ENCODE measurements at regions not wholly inside any gene's neighbourhood (a gene's known extent, or its start where the extent isn't known, plus 50 kb on each side); places are given as distances from the start of the nearest gene placed in this dataset.
"Not testable (repeated sequence)": the region's sequence is repeated elsewhere in the genome, so short reads cannot be mapped to it uniquely, and the experiment has no call there.

DNA sequence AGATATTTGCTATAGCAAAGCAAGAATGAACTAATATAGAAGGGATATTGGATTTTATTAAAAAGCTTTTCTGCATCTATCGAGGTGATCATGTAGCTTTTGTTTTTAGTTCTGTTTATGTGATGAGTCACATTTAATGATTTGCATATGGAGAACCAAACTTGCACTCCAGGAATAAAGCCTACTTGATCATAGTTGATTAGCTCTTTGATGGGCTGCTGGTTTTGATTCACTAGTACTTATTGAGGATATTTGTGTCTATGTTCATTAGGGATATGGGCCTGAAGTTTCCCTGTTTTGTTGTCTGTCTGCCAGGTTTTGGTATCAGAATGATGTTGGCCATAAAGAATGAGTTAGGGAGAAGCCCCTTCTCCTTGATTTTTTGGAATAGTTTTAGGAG lies 310.7 kb downstream of the ARPP21 start:
- DNase-seq = no peak

DNA sequence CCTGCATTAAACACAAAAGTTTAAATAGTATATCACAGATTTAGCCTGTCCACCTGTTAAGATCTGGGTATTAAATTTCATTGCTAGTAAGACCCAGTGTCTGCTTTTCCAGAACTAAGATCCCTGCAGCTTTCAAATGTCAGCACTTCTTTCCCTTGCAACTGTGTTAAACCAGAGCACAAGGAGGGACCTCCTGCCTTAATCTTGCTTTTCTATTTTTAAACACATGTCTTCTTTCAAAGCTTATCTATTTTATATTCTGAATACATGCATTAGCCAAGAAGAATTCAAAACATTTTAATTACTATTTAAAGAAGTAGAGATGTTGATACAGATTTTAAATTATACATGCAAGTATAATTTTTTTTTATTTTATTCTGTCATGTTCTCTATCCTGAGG lies 315.1 kb downstream of the ARPP21 start:
- no peak for DNase-seq

DNA sequence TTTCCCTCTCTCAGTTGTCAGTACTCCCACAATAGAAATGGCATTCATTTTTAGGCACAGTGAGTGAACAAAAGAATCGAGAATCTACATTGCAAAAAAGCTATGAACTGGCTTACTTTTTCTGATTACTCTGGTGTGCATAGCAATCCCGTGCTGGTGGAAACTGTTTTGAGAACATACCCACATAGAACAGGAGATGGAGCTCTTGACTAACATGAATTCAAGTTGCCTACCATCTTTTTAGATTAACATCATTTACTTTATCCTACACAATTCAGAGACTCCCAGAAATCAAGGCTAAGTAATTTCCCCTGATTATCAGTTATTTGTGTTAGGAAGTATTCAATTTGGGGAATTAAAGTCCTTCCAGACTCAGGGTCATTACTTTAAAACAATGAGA lies 326.6 kb downstream of the ARPP21 start:
- no peak for DNase-seq

DNA sequence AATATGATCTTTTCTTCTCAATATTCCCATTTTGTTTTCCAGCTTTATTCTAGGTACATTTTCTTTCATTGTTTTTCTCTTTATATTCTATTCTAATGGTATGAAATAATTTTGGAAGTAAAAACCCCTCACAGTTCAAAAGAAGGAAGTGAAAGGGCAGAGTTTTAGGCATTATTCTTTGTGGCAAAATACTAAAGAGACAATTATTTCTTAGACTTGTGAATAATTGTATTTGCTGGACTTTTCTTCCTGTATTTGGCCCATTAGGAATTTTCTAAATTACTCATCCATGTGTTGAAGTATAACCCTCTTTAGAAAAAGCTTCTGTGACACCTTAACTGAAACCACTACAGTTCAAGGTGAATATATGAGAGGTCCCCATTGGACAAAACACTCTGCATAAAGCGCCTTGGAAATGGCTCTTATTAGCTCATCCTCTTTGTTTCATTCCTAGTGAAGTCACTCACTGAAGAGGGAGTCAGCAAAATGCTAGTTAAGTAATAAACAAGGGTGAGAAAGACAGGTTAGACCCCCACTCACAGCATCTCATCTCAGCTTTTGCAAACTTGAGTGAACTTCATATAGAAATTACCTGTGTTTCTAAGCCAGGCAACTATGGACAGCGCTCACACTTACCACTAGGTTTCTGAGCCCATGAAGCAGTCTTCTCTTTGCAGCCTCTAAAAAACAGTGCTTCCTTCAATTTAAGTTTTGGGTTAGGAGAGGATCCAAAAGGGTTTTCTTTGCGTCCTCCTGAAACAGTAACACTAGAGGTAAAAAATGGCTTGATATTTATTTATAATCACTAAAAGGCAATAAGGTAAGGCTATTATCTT lies 327.5 kb downstream of the ARPP21 start:
- DNase-seq = no peak

DNA sequence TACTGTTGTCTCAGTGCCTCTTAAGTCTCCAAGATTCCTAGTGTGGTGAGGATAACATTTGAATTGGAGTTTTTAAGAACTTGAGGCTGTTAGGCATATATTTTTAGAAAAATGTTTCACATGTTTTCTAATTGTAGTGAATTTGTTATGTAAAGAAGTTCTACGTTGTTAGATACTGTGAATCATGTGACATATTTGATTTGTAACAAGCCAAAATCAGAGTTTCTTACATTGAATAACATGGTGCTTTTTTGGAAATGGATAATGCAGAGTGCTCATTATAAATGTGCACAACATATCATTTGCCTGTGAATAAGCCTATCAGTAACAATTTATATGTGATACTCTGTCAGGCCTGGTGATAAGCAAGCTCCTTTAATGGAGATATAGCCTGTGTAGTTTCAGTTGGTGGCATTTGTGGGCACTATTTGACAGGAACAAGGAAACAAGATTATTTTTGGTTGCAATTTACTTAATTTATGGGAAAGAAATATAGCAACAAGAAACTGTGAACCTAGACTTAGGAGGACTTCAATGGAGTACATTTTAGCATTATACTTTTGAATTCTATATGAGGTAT lies 328.8 kb downstream of the ARPP21 start:
- no peak for DNase-seq

DNA sequence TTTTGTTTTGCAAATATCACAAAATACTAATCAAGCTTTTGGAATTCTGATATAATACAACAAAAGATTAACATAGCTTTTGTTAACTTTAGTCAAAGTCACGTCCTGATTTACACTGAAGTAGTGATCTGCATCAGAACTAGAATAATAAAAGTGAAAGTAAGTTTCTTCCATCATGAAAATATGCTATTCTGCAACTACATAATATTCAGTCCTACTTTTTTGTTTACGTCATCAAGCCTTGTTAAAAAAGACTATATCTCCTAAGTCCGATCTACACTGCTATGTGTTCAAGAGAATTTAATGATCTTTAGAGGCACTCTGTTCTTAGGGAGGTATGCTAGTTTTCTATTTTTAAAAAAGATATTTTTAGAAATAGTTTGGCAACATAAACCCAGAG lies 330.1 kb downstream of the ARPP21 start:
- no peak for DNase-seq

DNA sequence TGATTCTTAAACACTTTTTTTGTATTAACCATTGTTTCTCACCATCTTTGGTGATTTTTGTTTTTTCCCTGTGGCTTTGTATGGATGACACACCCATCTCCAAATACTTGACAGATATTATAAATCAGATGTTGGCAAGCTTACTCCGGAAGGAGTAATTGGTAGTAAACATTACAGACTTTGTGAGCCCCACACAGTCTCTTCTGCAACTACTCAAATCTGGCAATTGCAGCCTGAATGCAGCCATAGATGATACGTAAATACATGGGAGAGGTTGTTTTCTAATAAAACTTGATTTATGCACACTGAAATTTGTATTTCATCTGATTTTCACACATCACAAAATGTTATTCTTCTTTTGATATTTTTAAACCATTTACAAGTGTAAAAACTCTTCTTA lies 331.5 kb downstream of the ARPP21 start:
- DNase-seq = no peak

DNA sequence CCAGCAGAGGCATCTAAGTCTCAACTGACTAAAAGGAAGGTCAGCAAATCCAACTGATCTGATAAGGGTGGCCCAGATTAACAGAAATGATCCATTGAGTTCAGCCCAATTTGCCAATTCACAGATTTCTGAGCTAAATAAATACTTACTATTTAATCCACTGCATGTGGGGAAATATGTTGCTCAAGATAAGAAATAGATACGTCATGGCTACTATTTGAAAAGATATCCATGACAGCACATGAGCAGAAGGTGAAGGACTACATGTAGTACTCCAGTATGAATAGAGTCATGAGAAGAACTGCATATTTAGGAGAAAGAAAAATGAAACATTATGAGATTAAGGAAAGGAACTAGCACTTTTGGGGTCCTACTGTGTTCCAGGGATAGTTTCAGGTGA lies 332.4 kb downstream of the ARPP21 start:
- DNase-seq = no peak

DNA sequence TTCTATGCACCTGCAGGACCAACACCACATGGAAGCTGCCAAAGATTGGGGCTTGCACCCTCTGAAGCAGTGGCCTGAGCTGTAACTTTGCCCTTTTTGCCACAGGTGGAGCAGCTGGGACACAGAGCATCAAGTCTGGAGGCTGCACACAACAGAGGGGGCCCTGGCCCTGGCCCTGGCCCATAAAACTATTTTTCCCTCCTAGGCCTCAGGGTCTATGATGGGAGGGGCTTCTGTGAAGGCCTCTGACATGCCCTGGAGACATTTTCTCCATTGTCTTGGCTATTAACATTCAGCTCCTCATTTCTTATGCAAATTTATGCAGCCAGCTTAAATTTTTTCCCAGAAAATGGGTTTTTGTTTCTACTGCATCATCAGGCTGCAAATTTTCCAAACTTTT lies 335.5 kb downstream of the ARPP21 start:
- no peak for DNase-seq

DNA sequence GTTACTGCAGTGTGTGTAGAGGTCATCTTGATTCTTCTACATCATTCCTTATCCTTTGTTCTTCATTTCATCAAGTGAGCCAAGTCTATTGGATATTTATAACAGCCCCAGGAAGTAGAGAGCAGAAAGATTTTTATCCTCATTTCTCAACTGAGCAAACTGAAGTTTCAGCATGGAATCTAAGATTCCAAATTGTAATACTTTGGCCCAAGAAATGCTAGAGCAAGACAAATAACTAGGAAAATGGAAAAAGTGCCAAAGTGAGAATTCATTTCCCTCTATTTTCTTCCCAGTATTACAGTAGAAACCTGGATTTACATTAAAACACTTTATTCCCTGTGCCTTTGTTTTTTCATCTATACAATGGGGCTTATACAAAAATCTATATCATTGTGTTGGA lies 346.8 kb downstream of the ARPP21 start:
- no peak for DNase-seq

DNA sequence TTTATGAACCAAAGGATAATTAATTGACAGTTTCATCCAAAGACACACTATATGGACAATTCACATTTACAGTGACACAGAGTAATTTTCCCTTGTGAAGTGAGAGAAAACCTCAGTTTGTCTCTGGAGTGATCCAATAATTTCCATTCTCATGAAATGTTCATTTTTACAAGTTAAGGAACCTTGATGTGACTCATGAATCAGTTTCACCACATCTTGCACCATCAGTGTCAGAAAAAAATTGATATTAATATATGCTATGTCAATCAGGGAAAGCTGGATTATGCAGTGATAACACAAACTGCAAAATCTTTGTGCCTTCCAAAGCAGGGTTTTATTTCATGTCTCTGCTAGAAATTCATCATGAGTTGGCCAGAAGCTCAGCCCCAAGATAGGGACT lies 348.1 kb downstream of the ARPP21 start:
- DNase-seq = no peak

DNA sequence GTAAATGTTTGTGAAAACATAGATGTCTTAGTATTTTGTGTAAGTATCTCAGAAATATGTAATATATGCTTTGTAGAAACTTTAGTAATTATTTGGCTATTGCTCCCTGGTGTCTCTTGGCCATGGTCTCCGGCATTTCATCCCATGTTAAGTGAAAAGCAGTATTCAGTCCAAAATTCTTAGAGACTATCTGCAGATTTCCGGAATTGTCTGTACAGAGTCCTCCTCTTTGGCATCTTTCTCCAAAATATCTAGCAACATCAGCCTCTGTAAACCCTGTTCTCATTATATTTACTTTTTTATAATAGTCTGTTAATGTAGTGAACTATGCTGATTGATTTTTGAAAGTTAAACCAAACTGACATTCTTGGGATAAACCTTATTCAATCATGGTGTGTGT lies 352.7 kb downstream of the ARPP21 start:
- no peak for DNase-seq

DNA sequence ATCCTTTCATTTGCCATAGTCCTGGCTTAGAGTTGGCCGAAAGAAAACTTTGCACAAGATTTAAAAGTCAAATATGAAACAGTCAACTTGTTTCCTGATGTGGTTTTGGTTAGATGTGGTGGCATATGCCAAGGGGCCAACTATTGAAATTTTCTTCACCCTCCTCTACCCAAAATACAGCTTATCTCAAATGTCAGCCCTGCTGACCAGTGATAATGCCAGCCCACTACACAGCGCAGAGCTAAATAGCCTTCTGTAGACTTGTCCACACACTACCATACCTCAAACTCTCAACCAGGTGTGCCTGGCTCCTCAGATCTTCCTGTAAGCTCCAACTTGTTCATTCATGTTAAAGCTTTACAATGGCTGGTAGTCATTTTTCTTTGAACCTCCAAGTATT lies 368.5 kb upstream of the STAC start:
- DNase-seq = no peak

DNA sequence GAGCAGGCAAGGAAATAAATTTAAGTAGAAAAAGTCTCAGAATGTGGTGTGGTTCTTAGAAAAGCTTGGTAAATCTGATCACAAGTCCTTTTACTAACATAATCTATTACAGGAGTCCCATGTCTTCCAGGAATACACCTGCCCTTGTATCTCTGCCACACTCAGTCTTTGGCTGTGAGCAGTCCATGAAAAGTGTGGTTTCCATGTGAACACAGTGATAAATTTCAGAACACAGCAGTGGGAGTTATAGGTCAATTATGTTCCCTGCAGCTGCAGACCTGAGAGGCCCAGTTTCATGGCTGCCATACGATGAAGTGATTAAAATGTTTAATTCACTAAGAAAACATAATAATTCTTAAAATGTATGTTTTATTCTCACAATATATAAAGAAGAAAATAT lies 366.9 kb upstream of the STAC start:
- DNase-seq = no peak

DNA sequence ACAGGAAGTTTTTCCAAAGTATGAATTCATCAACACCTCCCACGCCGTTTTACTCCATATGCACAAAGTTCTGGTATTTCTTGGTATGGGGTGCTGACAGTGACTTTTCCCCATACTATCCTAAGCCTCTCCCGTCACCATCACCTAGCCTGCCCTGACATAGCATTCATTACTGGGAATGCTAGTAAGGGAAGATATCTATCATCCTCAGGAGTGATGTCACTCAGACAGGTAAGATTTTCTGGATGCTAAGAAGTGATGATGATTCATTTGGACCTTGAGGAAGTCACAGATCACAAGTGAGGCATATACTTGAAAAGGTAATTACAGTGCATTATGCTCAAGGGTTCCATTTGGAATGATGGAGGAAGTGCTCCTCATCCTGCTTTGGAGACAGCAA lies 355.1 kb upstream of the STAC start:
- DNase-seq = no peak

DNA sequence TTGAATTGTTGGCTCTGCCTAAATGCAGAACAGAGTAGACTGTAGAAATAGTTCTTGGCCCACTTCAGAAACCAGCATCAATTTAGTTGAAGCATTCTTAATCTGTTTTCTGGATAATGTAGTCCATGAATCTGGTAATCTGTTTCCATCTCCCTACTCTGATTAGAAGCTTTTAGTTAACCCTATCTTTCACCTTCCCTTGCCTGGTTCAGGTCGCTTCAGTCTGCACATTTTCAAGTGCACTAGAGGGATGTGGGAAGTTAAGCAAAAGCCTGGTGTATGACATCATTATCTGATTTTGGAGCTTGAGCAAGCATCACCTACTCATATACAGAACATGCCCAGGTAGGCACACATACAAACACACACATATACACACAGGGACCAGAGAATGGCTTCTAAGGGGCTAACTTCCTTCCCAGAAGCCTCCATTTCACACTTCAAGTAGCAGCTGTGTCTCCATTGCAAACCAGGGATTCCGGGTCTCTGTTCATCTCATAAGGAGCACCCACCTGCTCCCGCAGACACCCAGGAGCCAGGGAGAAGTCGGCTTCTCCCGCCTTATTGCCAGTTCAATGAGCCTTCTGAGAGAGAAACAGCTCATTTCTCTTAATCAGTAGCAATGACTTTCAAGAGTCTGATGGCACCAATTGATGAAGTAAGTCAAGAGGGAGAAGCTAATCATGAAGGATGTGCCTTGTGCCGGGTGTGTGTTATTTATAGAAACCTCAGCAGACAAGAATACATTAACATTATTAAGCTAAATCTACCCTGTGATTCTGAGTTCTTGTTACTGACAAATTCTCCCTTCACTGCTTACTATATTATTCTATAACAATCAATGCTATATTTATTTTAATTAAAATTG lies 347.9 kb upstream of the STAC start:
- no peak for DNase-seq

DNA sequence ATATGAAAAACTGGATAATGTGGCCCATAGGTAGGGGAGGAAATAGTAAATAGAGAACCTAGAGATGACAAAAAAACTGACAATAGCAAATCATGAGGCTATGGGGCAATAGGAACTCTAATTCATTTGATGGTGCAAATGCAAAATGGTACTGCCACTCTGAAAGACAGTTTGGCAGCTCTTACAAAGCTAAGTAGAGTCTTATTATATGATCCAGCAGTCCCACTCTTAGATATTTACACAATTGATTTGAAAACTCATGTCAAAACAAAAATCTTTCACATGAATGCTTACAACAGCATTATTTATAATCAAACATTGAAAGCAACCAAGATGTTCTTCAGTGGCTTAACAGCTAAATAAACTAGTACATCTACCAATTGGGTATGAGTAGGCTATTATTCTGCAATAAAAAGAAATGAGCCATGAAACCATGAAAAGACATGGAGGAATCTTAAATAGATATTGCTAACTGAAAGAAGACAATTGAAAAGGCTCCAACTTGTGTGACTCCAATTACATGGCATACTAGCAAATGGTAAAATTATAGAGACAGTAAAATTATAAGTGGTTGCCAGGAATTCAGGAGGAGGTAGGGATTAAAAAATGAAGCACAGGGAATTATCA lies 321.8 kb upstream of the STAC start:
- no peak for DNase-seq

DNA sequence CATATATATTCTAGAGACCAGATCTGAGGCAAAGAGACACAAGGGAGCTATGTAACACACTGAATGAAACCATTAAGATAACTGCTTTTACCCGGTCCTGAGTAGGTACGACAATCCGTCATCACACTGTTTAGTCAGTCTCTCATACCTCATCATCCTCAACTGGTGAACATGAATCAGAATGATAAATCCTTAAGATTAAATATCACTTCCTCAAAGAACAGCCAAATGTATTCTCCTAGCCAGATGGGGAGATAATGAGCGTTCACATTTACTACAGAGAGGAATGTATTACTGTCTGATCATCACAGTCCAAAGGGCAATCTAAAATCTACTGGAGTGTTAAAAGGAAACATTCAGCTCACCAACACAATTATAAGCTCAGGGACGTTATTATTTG lies 319.4 kb upstream of the STAC start:
- DNase-seq = no peak

DNA sequence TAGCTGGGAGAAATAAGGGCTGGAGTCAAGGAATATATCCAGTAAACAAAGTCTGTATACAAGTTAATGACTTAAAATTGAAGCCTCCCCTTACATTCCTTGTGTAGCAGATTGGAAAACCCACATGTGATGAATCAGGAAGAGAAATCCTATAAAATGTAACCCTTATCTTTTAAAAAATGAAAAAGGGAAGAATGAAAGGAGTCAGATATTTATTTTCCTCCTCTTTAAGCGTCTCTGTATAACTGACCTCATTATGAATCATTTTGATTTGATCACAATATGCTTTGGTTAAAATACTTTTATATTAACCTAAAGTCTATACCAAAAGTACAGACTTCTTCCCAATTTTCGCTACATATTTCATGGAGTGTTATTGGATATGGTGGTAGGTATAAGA lies 316.3 kb upstream of the STAC start:
- no peak for DNase-seq

DNA sequence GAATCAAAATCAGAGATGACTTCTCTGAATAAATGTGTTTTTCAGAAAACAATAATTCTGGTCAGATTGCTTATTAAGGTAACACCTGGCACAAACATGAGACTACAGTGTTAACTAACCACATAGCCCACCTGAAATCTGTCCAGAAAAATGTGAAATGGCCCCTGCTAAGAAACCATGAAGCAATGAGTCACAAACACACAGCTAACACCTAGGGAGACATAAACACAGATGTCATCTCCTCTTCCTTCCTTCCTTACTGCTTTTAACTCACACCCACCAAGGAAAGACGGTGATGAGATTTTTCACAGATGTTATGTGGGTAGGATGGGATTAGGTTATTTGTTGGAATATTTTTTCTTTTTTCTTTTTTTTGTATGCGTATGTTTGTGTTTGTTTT lies 315.0 kb upstream of the STAC start:
- DNase-seq = no peak

DNA sequence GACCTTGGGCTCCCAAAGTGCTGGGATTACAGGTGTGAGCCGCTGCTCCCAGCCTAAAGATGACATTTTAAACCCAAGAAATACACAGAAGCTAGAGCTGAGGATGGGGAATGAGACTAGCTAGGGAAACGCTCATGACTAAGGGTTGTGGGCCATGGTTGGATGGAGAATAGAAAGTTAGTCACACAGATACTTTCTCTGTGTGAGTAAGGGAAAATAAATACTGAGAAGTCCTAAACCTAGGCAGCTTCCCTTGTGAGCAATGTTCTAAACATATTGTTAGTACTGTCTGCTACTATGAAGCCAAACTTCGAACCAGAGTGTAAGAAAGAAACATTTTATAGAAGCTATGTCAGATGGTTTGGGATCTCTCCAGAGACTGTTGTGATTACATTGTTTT lies 304.8 kb upstream of the STAC start:
- DNase-seq = no peak

DNA sequence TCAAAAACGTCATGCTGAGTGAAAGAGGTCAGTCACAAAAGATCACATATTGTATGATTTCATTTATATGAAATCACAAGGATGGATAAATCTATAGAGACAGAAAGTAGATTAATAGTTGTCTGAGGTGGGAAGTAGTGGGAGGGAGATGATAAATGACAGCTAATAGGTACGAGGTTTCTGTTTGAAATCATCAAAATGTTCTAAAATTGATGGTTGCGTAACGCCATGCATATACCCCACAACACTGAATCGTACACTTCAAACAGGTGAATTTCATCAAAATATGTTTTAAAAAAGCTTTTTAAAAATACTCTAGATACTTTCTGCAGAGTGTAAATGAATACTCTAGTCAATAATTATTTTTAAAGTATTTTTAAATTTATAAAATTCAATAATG lies 303.0 kb upstream of the STAC start:
- no peak for DNase-seq

DNA sequence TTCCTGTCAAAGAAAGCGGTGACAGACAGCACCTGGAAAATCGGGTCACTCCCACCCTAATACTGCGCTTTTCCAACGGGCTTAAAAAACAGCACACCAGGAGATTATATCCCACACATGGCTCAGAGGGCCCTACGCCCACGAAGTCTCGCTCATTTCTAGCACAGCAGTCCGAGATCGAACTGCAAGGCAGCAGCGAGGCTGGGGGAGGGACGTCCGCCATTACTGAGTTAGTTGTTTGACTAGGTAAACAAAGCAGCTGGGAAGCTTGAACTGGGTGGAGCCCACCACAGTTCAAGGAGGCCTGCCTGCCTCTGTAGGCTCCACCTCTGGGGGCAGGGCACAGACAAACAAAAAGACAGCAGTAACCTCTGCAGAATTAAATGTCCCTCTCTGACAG lies 297.3 kb upstream of the STAC start:
- not testable (repeated sequence) for DNase-seq

DNA sequence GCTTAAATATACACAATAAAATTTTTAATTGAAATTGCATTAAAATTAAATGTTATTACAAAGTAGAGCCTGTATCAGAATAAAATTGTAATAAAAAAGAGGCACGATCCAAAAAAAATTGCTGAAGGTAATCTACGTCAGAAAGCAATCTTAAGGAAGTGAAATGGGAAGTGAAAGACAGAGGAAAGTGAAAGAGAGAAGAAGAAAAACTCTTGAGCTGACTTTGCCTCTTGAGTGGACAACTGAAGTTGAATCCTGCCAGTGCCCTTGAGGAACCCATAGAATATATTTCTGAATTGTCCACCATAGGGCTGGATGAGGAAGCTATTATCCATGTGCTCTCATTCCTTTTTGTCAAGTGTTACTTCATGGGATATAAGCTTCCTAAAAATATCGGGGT lies 285.1 kb upstream of the STAC start:
- no peak for DNase-seq

Measured in CD4-positive, alpha-beta T cell treated with Interleukin-4 for 4 hours (primary cell).